K562 (cell line): ENCODE measurements at regions not wholly inside any gene's neighbourhood (a gene's known extent, or its start where the extent isn't known, plus 50 kb on each side); places are given as distances from the start of the nearest gene placed in this dataset.

Source experiments
- MCM2 ChIP-seq: fragments of 450-650 bp; IDR thresholded peaks from 2 replicates; pipeline ENCODE4 v1.6.1; 2017; ENCODE audit warnings: low read depth, mild to moderate bottlenecking
- MTA1 ChIP-seq: fragments of 450-650 bp; IDR thresholded peaks from 2 replicates; pipeline ENCODE4 v1.6.1; 2017; ENCODE audit warnings: borderline replicate concordance
- NR2C2 ChIP-seq, 2 experiments: fragments of 200-800 bp in 1 of 2; sonication (Bioruptor generic) in 1 of 2; sonication (generic) in 1 of 2; formaldehyde crosslinking in 1 of 2; IDR thresholded peaks; 2 replicates each; pipeline versions ENCODE4 v1.6.1 to v1.8.0; 2016 to 2022; ENCODE audit warnings: mild to moderate bottlenecking in 1 of 2, missing compliant biosample characterization in 1 of 2, missing genetic modification characterization in 1 of 2, missing genetic modification reagents in 1 of 2
- RFX5 ChIP-seq: IDR thresholded peaks from 2 replicates; pipeline ENCODE4 v1.6.1; 2011; ENCODE audit warnings: low read depth, mild to moderate bottlenecking, improper control_type of control experiment, low read length
- TCF7 ChIP-seq: sonication (generic); IDR thresholded peaks from 2 replicates; pipeline ENCODE4 v1.6.1; 2016; ENCODE audit warnings: antibody characterized with exemption, borderline replicate concordance
- ZNF24 ChIP-seq: fragments of 450-650 bp; IDR thresholded peaks from 2 replicates; pipeline ENCODE4 v1.6.1; 2016
- TF ChIP-seq, protein P1 (sequence below), 3 experiments: IDR thresholded peaks in 2 of 3; conservative IDR thresholded peaks in 1 of 3; 2 replicates each; pipeline ENCODE4 v1.5.1; 2011 to 2012; ENCODE audit warnings: low read length in 3 of 3, mild to moderate bottlenecking in 3 of 3, control low read depth in 2 of 3, improper control_type of control experiment in 1 of 3, inconsistent platforms in 1 of 3, low read depth in 1 of 3, mixed read lengths in 1 of 3, moderate library complexity in 1 of 3; ENCODE audit not compliant: insufficient read depth in 2 of 3
- TF ChIP-seq, protein P2 (sequence below): fragments of 200-800 bp; sonication (Bioruptor generic); IDR thresholded peaks from 2 replicates; pipeline ENCODE4 v1.6.1; 2017; ENCODE audit warnings: missing genetic modification characterization, missing compliant biosample characterization

DNA sequence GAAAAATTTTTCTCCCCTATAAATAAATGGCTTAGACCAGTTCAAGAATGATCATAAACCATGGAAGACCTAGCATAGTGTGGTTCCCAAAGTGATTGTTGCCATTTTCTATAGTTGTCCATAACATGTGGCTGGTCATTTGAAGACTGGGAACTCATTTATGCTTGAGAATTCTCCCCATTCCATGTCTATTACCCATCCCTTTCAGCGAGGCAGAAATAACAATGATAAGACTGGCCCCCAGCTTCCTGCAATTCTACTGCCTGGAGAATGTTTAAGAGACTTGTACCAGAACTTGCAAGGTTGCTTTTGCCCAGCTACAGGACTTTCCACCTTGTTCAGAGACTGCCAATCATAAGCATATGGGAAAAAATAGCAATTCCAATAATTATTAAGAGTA lies 146.5 kb upstream of the CDH11 start:
- TF ChIP-seq, protein P1, sequence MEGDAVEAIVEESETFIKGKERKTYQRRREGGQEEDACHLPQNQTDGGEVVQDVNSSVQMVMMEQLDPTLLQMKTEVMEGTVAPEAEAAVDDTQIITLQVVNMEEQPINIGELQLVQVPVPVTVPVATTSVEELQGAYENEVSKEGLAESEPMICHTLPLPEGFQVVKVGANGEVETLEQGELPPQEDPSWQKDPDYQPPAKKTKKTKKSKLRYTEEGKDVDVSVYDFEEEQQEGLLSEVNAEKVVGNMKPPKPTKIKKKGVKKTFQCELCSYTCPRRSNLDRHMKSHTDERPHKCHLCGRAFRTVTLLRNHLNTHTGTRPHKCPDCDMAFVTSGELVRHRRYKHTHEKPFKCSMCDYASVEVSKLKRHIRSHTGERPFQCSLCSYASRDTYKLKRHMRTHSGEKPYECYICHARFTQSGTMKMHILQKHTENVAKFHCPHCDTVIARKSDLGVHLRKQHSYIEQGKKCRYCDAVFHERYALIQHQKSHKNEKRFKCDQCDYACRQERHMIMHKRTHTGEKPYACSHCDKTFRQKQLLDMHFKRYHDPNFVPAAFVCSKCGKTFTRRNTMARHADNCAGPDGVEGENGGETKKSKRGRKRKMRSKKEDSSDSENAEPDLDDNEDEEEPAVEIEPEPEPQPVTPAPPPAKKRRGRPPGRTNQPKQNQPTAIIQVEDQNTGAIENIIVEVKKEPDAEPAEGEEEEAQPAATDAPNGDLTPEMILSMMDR (IDR thresholded peaks at IDR 0.05 in 2 of 3, conservative IDR thresholded peaks at IDR 0.05 in 1 of 3; ENCODE audit: insufficient read depth in 2 of 3, low read depth in 1 of 3, low read length in 3 of 3) = no peak
- TF ChIP-seq TCF7 (no peak), RFX5 (no peak), MTA1 (no peak), NR2C2 (CRISPR knock-in tag; IDR thresholded peaks at IDR 0.05) (no peak), NR2C2 (tag; IDR thresholded peaks at IDR 0.05) (no peak), MCM2 (no peak), ZNF24 (no peak)
- TF ChIP-seq, protein P2, sequence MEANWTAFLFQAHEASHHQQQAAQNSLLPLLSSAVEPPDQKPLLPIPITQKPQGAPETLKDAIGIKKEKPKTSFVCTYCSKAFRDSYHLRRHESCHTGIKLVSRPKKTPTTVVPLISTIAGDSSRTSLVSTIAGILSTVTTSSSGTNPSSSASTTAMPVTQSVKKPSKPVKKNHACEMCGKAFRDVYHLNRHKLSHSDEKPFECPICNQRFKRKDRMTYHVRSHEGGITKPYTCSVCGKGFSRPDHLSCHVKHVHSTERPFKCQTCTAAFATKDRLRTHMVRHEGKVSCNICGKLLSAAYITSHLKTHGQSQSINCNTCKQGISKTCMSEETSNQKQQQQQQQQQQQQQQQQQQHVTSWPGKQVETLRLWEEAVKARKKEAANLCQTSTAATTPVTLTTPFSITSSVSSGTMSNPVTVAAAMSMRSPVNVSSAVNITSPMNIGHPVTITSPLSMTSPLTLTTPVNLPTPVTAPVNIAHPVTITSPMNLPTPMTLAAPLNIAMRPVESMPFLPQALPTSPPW (CRISPR knock-in tag) = no peak
